Loucy (cell line): ENCODE measurements at regions not wholly inside any gene's neighbourhood (a gene's known extent, or its start where the extent isn't known, plus 50 kb on each side); places are given as distances from the start of the nearest gene placed in this dataset.

ENCODE experiments used
- H2AFZ ChIP-seq: fragments of 200-600 bp; sonication (generic); 2 replicates; pipeline ENCODE4 v1.6.0; 2016; ENCODE audit warnings: antibody characterized with exemption, mild to moderate bottlenecking, low read length, moderate library complexity
- H3F3A ChIP-seq: fragments of 200-600 bp; 2 replicates; pipeline ENCODE4 v1.6.0; 2016; ENCODE audit warnings: antibody characterized with exemption, low read depth, mild to moderate bottlenecking
- H3K27me3 ChIP-seq: fragments of 200-600 bp; sonication (generic); 2 replicates; pipeline ENCODE4 v1.6.1; 2014; ENCODE audit warnings: low read length, mild to moderate bottlenecking; ENCODE audit not compliant: insufficient read depth, poor library complexity, severe bottlenecking
- H3K36me3 ChIP-seq: fragments of 200-600 bp; sonication (generic); 2 replicates; pipeline ENCODE4 v1.6.1; 2016; ENCODE audit warnings: low read length; ENCODE audit not compliant: insufficient read depth
- H3K4me1 ChIP-seq: fragments of 200-600 bp; sonication (generic); 2 replicates; pipeline ENCODE4 v1.5.1; 2014; ENCODE audit warnings: low read length, mild to moderate bottlenecking; ENCODE audit not compliant: insufficient read depth, poor library complexity, severe bottlenecking
- H3K4me2 ChIP-seq: fragments of 200-600 bp; sonication (generic); 2 replicates; pipeline ENCODE4 v1.6.0; 2014; ENCODE audit warnings: antibody characterized with exemption, low read length, low read depth, mild to moderate bottlenecking; ENCODE audit not compliant: poor library complexity, severe bottlenecking
- H3K4me3 ChIP-seq: fragments of 200-600 bp; sonication (generic); 2 replicates; pipeline ENCODE4 v1.5.1; 2014; ENCODE audit warnings: low read length, mild to moderate bottlenecking, mixed read lengths; ENCODE audit not compliant: poor library complexity, severe bottlenecking
- H3K79me2 ChIP-seq: fragments of 200-600 bp; sonication (generic); 2 replicates; pipeline ENCODE4 v1.6.1; 2014; ENCODE audit warnings: low read length; ENCODE audit not compliant: insufficient read depth
- H3K9ac ChIP-seq: fragments of 200-600 bp; sonication (generic); 2 replicates; pipeline ENCODE4 v1.6.0; 2014; ENCODE audit warnings: mild to moderate bottlenecking, low read depth, low read length, moderate library complexity; ENCODE audit not compliant: poor library complexity, severe bottlenecking
- H3K9me2 ChIP-seq: fragments of 200-600 bp; sonication (generic); replicated peaks from 2 replicates; pipeline ENCODE4 v1.6.1; 2016; ENCODE audit warnings: low read depth, low read length, mixed read lengths
- H3K9me3 ChIP-seq: fragments of 200-600 bp; sonication (generic); 2 replicates; pipeline ENCODE4 v1.6.1; 2014; ENCODE audit warnings: mild to moderate bottlenecking, antibody characterized with exemption, low read length, low read depth; ENCODE audit not compliant: insufficient read depth
- H4K20me1 ChIP-seq: fragments of 200-600 bp; sonication (generic); 2 replicates; pipeline ENCODE4 v1.6.0; 2014; ENCODE audit warnings: antibody characterized with exemption, low read length, mild to moderate bottlenecking; ENCODE audit not compliant: insufficient read depth, poor library complexity, severe bottlenecking
- EZH2phosphoT487 ChIP-seq: fragments of 200-600 bp; IDR thresholded peaks from 2 replicates; pipeline ENCODE4 v1.6.1; 2018; ENCODE audit warnings: antibody characterized with exemption, mild to moderate bottlenecking, moderate library complexity, borderline replicate concordance
- TF ChIP-seq, protein P1 (sequence below): fragments of 200-600 bp; sonication (generic); conservative IDR thresholded peaks from 2 replicates; pipeline ENCODE4 v1.5.1; 2014; ENCODE audit warnings: mild to moderate bottlenecking, antibody characterized with exemption, low read length

DNA sequence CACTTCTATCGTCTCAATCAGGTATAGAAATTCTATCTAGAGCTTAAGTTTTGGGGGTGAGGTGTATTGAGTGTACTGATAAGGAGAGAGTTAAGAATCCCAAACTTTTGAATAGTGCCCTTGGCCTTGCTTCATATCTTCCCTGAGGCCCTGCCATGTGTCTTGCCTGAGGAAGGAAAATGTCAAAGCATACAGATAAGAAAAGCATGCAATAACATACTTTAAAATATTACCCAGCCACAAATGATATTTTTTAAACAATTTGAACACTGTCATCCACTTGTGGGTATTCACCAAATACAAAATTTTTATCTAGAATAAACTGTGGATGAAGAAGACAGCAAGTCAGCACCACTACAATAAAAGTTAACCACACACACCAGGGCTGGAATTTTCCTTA, 631.0 kb upstream of the ALCAM start:
- Histone ChIP-seq H3K9me2 (no peaks in the 10 kb centered on the region), H3K9ac (no peak overlapping the region), H3K4me2 (no peak overlapping the region), H3K9me3 (no peaks in the 10 kb centered on the region), H3K27me3 (no peaks in the 10 kb centered on the region), H3K4me3 (no peak overlapping the region), H3K36me3 (no peaks in the 10 kb centered on the region), H3F3A (no peaks in the 10 kb centered on the region), H4K20me1 (no peaks in the 10 kb centered on the region), H3K79me2 (no peaks in the 10 kb centered on the region), H2AFZ (no peak overlapping the region), H3K4me1 (no peaks in the 10 kb centered on the region)
- no peak for TF ChIP-seq EZH2phosphoT487
- TF ChIP-seq, protein P1, sequence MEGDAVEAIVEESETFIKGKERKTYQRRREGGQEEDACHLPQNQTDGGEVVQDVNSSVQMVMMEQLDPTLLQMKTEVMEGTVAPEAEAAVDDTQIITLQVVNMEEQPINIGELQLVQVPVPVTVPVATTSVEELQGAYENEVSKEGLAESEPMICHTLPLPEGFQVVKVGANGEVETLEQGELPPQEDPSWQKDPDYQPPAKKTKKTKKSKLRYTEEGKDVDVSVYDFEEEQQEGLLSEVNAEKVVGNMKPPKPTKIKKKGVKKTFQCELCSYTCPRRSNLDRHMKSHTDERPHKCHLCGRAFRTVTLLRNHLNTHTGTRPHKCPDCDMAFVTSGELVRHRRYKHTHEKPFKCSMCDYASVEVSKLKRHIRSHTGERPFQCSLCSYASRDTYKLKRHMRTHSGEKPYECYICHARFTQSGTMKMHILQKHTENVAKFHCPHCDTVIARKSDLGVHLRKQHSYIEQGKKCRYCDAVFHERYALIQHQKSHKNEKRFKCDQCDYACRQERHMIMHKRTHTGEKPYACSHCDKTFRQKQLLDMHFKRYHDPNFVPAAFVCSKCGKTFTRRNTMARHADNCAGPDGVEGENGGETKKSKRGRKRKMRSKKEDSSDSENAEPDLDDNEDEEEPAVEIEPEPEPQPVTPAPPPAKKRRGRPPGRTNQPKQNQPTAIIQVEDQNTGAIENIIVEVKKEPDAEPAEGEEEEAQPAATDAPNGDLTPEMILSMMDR = no peak

DNA sequence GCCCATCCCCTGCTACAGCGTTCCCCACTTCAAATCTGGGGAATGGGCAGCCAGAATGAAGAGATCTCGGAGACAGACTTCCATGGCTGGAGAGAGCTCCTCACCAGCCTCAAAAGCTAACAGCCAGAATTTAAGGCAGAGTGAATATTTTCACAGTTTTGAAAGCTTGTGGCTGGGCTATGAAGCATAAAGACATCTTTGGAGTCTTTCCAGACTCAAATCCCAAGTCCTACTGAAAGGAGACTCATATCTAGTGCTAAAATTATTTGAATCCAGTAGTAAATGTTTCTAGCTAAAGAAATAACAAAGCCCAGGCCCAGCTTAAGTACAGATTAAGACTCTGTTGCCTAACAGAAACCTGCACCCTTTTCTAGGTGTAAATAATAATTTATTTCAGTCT, 628.4 kb upstream of the ALCAM start:
- TF ChIP-seq, protein P1 = no peak
- TF ChIP-seq EZH2phosphoT487 = no peak
- Histone ChIP-seq H3F3A (no peaks in the 10 kb centered on the region), H2AFZ (no peak overlapping the region), H3K9me3 (no peaks in the 10 kb centered on the region), H3K4me2 (no peak overlapping the region), H3K9me2 (no peaks in the 10 kb centered on the region), H3K9ac (no peak overlapping the region), H3K4me3 (no peak overlapping the region), H3K36me3 (no peaks in the 10 kb centered on the region), H3K4me1 (no peaks in the 10 kb centered on the region), H3K27me3 (no peaks in the 10 kb centered on the region), H4K20me1 (no peaks in the 10 kb centered on the region), H3K79me2 (no peaks in the 10 kb centered on the region)

DNA sequence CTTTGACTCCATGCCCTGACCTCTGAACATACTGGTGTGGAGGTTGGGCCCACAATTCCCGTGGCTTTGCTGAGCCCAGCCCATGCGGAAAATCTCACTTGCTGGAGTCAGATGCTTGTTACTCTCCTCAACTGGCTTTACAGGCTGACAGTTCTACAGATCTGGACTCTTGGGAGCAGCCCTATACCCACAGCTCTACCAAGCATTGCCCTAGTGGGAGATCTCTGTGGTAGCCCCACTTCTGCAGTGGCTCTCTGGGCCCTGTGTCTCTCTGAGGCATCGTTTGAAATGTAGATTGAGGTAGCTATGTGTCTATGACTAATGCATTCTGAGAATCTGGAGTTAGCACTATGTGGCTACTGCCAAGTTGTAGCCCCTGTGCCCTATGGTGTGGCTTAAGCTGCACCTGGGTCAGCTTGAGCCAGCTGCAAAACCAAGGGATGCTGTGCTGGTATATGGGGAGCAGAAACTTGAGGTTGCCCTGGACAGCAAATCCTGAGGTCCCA, 625.8 kb upstream of the ALCAM start:
- Histone ChIP-seq H3K4me3 (no peak overlapping the region), H3K9ac (no peak overlapping the region), H3F3A (no peaks in the 10 kb centered on the region), H3K79me2 (no peaks in the 10 kb centered on the region), H3K36me3 (no peaks in the 10 kb centered on the region), H3K9me2 (no peaks in the 10 kb centered on the region), H3K27me3 (no peaks in the 10 kb centered on the region), H3K4me1 (no peaks in the 10 kb centered on the region), H3K4me2 (no peak overlapping the region), H4K20me1 (no peaks in the 10 kb centered on the region), H3K9me3 (no peaks in the 10 kb centered on the region), H2AFZ (no peak overlapping the region)
- TF ChIP-seq, protein P1 = no peak
- no peak for TF ChIP-seq EZH2phosphoT487
